ENCODE measurements at regions not wholly inside any gene's neighbourhood (a gene's known extent, or its start where the extent isn't known, plus 50 kb on each side); places are given as distances from the start of the nearest gene placed in this dataset.

GRCh38 chr14:89646971-89647370, 229.9 kb upstream of the FOXN3 start:
- no peak for TF ChIP-seq CTCF (IDR thresholded peaks at IDR 0.05; ENCODE audit: insufficient read depth, low read depth, low read length)
- no peaks in the 10 kb centered on the region for H3K36me3 ChIP-seq (ENCODE audit: control insufficient read depth, insufficient read depth, low read length)
- DNase-seq (ENCODE audit: low read depth), result no peak
- ChIA-PET POLR2A (no interaction called here), CTCF (no interaction called here)
- no peak overlapping the region for H3K4me3 ChIP-seq (ENCODE audit: low read depth, low read length)
- no peaks in the 10 kb centered on the region for H3K27me3 ChIP-seq (ENCODE audit: control insufficient read depth, insufficient read depth, low read length)

- TF ChIP-seq CTCF (IDR thresholded peaks at IDR 0.05; ENCODE audit: insufficient read depth, low read depth, low read length), result no peak
Measured at GRCh38 chr14:89644641-89645040, 227.6 kb upstream of the FOXN3 start.

GRCh38 chr14:89641495-89642175, 224.6 kb upstream of the FOXN3 start:
- ChIA-PET POLR2A (no interaction called here), CTCF (no interaction called here)
- Histone ChIP-seq H3K4me3 (ENCODE audit: low read depth, low read length) (no peak overlapping the region), H3K36me3 (ENCODE audit: control insufficient read depth, insufficient read depth, low read length) (no peaks in the 10 kb centered on the region), H3K27me3 (ENCODE audit: control insufficient read depth, insufficient read depth, low read length) (no peaks in the 10 kb centered on the region)
- TF ChIP-seq CTCF (IDR thresholded peaks at IDR 0.05; ENCODE audit: insufficient read depth, low read depth, low read length), result no peak
- no peak for DNase-seq (ENCODE audit: low read depth)

More at GRCh38 chr14:89644641-89645040, 227.6 kb upstream of the FOXN3 start:
- Histone ChIP-seq H3K4me3 (ENCODE audit: low read depth, low read length) (no peak overlapping the region), H3K27me3 (ENCODE audit: control insufficient read depth, insufficient read depth, low read length) (no peaks in the 10 kb centered on the region), H3K36me3 (ENCODE audit: control insufficient read depth, insufficient read depth, low read length) (no peaks in the 10 kb centered on the region)
- POLR2A ChIA-PET, result interaction anchor here (0.6 kb wide), 1 partner anchor 229 kb away, joined by 3 read pairs; no protein-coding TSS in a partner anchor
- DNase-seq (ENCODE audit: low read depth), result no peak
- CTCF ChIA-PET, result interaction anchor here (1.2 to 1.3 kb wide), 2 partner anchors 13 to 23 kb away, joined by 3 to 4 read pairs; no protein-coding TSS in a partner anchor

- Histone ChIP-seq H3K36me3 (ENCODE audit: control insufficient read depth, insufficient read depth, low read length) (no peaks in the 10 kb centered on the region), H3K27me3 (ENCODE audit: control insufficient read depth, insufficient read depth, low read length) (no peaks in the 10 kb centered on the region), H3K4me3 (ENCODE audit: low read depth, low read length) (no peak overlapping the region)
- no peak for TF ChIP-seq CTCF (IDR thresholded peaks at IDR 0.05; ENCODE audit: insufficient read depth, low read depth, low read length)
- ChIA-PET CTCF (no interaction called here), POLR2A (no interaction called here)
- no peak for DNase-seq (ENCODE audit: low read depth)
Measured at GRCh38 chr14:89640141-89640540, 223.1 kb upstream of the FOXN3 start.

GRCh38 chr14:89639687-89640086, 222.7 kb upstream of the FOXN3 start:
- no peaks in the 10 kb centered on the region for H3K36me3 ChIP-seq (ENCODE audit: control insufficient read depth, insufficient read depth, low read length)
- H3K4me3 ChIP-seq (ENCODE audit: low read depth, low read length), result no peak overlapping the region
- CTCF ChIA-PET, result no interaction called here
- POLR2A ChIA-PET, result no interaction called here
- TF ChIP-seq CTCF (IDR thresholded peaks at IDR 0.05; ENCODE audit: insufficient read depth, low read depth, low read length), result no peak
- H3K27me3 ChIP-seq (ENCODE audit: control insufficient read depth, insufficient read depth, low read length), result no peaks in the 10 kb centered on the region
- DNase-seq (ENCODE audit: low read depth), result no peak
